Fibroblast of skin of right quadriceps (primary cell): ENCODE measurements at regions not wholly inside any gene's neighbourhood (a gene's known extent, or its start where the extent isn't known, plus 50 kb on each side); places are given as distances from the start of the nearest gene placed in this dataset.
"Not testable (repeated sequence)": the region's sequence is repeated elsewhere in the genome, so short reads cannot be mapped to it uniquely, and the experiment has no call there.

Experiments used
- DNase-seq: peaks from one replicate; pipeline ENCODE4 v3.0.0-alpha.2; 2013

DNA sequence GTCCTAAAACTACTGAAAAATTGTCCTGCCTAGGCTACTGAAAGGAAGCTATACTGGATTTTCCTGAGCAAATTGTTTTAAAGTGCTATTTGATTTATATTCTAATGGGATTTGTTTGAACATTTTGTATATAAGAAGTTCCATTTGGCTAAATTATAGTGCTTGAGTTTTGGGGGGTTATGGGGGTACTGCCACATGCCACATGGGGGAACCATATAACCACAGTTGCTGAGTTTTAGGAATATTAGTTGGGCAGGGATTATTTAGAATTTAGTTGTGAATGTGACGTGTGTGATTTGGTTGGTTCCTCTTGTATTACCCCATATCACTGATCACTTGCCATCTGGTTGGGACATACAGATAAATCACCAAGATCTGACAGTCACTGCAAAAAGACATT lies 224.5 kb upstream of the TAPT1 start:
- DNase-seq: no peak

GRCh38 chr4:16450031-16450430 lies 223.8 kb upstream of the TAPT1 start:
- DNase-seq: no peak

DNA sequence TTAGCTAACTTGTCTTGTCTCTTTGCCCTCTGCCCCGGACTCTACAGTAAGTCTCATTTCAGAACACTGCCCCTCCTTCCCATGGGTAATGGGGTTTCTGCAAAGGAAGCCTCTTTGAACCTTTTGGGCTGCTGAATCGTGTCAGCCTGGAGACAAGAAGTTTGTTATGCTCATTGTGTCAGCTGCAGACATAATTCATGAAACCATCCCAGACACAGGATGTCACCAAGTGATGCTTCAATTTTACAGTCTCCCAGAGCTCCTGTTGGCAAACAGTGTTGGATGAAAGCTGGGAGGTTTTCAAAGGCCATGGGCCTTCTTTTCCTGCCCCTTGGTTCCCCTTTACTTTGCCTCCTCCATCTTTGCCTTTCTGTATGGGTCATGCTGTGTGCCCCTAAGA lies 223.1 kb upstream of the TAPT1 start:
- no peak for DNase-seq

DNA sequence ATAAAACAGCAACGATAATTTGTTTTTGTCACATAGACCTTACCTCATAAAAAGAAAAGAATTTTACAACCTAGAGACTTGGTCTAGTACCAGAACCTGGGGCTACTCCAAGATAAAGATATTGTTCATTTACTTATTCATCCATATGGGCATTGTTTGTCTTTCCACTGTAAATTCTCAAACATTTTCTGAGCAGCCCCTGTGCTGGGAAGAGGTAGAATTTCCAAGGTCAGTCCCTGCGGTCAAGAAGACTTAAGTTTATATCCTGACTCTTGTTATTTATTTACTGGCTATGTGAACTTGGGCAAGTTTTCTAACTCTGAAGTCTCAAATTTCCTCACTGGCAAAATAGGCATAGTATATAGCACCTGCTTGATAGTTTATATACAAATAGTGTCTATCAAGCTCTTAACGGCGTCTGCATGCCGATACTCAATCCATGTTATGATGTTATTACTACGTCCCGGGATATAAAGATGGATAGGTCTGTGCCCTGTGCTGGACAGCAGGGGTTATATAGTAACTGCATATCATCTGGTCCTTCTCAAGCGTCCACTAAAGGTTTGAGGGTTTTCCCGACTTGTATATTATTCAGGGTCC lies 222.1 kb upstream of the TAPT1 start:
- DNase-seq: no peak

GRCh38 chr4:16443504-16444088 lies 217.3 kb upstream of the TAPT1 start:
- DNase-seq: peak; percentile 37

DNA sequence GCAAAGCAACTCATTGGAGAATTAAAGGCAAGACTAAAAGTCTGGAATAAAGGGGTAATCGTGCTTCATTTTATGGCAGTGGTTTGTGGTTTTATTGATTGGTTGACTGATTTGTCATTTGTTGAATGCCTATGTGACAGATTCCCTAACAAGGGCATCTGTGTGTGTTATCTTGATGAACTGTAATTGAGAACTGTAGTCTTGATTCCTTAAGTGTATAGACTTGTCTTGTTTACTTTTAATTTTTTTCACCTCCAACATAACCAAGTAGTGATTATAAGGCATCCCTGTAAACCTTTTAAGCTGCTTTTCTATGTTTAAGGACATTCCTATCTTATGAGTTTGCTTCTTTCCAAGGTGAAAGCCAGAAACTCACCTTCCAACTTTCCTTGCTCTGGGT lies 216.0 kb upstream of the TAPT1 start:
- DNase-seq: no peak

GRCh38 chr4:16439768-16440167 lies 213.5 kb upstream of the TAPT1 start:
- DNase-seq: no peak

GRCh38 chr4:16438986-16439385 lies 212.7 kb upstream of the TAPT1 start:
- peak; percentile 59 for DNase-seq

GRCh38 chr4:16437836-16438235 lies 211.6 kb upstream of the TAPT1 start:
- DNase-seq: peak; percentile 57

- no peak for DNase-seq
Observed at GRCh38 chr4:16431866-16432265, 205.6 kb upstream of the TAPT1 start.

GRCh38 chr4:16418814-16419213 lies 192.5 kb upstream of the TAPT1 start:
- DNase-seq: peak; percentile 81

DNA sequence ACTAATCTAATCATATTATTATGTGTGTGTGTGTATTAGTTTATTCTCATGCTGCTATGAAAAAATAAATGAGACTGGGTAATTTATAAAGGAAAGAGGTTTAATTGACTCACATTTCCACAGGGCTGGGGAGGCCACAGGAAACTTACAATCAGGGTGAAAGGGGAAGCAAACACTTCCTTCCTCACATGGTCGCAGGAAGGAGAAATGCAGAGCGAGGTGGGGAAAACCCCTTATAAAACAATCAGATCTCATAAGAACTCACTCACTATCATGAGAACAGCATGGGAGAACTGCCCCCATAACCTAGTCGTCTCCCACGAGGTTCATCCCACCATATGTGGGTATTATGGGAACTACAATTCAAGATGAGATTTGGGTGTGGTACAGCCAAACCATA lies 190.9 kb upstream of the TAPT1 start:
- DNase-seq: no peak

DNA sequence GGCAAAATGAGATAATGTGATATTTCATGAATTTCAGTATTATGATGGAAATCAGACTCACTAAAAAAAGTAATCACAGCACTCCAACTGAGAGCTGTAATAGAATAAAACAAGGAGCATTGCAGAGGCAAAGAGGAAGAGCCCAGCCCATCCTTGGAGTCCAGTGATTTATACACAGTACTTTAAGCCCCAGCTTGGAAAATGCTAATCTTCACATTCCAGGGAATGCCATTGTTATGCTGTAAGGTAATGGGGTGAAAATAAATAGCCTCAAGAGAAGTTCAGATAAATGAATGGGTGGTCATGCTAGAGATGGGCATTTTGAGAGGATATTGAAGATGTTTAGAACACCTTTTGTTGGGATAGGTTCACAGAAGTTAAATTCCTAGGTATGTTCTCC lies 190.3 kb upstream of the TAPT1 start:
- no peak for DNase-seq

- no peak for DNase-seq
Observed at GRCh38 chr4:16415751-16416150, 189.5 kb upstream of the TAPT1 start.

- DNase-seq: no peak
Observed at GRCh38 chr4:16413814-16414555, 187.7 kb upstream of the TAPT1 start.

GRCh38 chr4:16411501-16412085 lies 185.3 kb upstream of the TAPT1 start:
- DNase-seq: no peak

- DNase-seq: not testable (repeated sequence)
Observed at GRCh38 chr4:16393216-16393615, 166.9 kb upstream of the TAPT1 start.

DNA sequence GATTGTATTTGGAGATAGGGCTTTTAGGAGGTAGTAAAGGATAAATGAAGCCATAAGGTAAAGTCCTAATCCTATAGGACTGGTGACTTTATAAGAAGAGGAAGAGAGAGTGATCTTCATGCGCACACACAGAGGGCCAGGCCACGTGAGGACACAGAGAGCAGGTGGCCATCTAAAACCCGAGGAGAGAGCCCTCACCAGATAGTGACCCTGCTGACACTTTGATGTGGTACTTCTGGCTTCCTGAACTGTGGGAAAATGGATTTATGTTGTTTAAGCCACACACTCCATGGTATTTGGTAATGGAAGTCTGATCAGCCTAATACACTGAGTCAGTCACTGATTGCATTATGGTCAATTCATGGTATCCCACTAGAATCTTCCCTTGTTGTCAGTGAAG lies 164.9 kb upstream of the TAPT1 start:
- DNase-seq: no peak

DNA sequence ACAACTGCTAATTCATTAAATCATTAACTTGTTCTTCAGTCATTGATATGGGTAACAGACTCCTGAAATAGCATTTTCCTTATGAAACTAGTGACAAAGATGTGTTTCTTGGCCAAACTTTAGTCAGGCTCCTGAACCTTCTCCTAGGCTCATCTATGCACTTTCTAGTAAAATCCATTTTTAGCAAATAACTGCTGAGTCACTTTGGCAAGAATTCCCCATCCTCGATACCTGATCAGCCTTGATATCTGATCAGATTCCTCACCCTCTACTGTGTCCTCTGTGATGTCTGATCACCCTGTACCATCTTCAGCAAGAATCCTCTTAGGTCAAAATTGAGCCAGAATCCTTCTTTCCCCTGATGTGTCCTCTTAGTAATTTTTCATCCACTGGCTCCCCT lies 161.2 kb upstream of the TAPT1 start:
- DNase-seq: no peak

DNA sequence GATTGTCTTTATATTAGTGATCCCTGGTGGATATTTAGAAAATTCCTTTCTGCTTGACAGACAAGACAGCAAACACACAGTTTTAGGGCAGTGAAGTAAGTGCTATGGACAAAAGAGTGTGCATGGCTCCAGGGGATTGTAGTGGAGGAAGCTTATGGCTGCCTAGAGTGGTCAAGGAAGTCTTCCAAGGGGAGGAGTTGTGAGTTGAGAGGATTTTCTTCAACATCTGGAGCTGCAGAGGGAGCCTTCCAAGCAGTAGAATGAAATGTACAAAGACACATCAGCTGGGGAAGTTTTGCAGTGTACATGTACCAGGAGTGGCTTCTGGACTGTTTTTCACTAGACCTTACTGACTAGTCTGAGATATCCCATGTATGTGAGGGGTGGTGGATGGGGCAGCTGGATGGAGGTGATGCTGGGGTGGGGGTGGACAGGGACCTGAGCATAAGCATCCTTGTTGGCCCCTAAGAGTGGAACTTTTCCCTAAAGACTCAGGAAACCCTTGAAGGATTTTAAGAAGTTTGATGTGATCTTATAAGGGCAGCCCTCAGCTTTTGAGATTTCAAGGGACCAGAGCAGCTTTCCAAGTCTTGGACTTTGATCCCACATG lies 160.5 kb upstream of the TAPT1 start:
- DNase-seq: no peak

- DNase-seq: no peak
Observed at GRCh38 chr4:16384576-16384975, 158.3 kb upstream of the TAPT1 start.

DNA sequence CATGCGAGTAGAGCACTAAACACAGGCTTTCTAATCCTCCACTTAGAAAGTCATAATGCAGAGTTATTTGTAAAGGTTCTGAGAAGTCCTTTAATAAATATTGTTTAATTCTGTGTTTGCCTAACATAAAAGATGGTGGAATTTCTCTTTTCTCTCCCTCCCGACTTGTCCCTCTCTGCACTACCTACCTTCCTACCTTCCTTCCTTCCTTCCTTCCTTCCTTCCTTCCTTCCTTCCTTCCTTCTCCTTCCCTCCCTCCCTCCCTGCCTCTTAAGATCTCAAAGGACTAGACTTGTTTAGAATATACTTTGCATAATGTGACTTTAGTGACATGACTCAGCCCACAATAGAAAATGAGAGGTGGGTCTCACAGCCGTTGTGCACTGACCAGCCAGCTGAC lies 156.3 kb upstream of the TAPT1 start:
- DNase-seq: no peak

- DNase-seq: no peak
Observed at GRCh38 chr4:16377887-16378286, 151.6 kb upstream of the TAPT1 start.
